DND-41 (cell line): ENCODE measurements at regions not wholly inside any gene's neighbourhood (a gene's known extent, or its start where the extent isn't known, plus 50 kb on each side); places are given as distances from the start of the nearest gene placed in this dataset.

Experiments used
- ATAC-seq: fragments of 200-7000 bp; cut with Tn5 transposase; 3 replicates; pipeline ENCODE4 v1.9.1; 2021; ENCODE audit warnings: low read depth; ENCODE audit not compliant: insufficient read depth
- DNase-seq: peaks from one replicate; pipeline ENCODE4 v3.0.0-alpha.2; 2020
- H2AFZ ChIP-seq: 2 replicates; pipeline ENCODE4 v1.6.0; 2012; ENCODE audit warnings: low read depth, low read length
- H3K27ac ChIP-seq: 2 replicates; pipeline ENCODE4 v1.5.1; 2012; ENCODE audit warnings: low read length, inconsistent platforms
- H3K27me3 ChIP-seq: fragments of 200-600 bp; sonication (generic); 2 replicates; pipeline ENCODE4 v1.6.0; 2012; ENCODE audit warnings: low read length, mild to moderate bottlenecking, inconsistent platforms; ENCODE audit not compliant: insufficient read depth, poor library complexity
- H3K36me3 ChIP-seq: 2 replicates; pipeline ENCODE4 v1.5.1; 2012; ENCODE audit warnings: low read length, inconsistent platforms; ENCODE audit not compliant: insufficient read depth
- H3K4me1 ChIP-seq: 2 replicates; pipeline ENCODE4 v1.5.1; 2012; ENCODE audit warnings: mild to moderate bottlenecking, low read length; ENCODE audit not compliant: insufficient read depth
- H3K4me2 ChIP-seq: 2 replicates; pipeline ENCODE4 v1.6.0; 2012; ENCODE audit warnings: mild to moderate bottlenecking, moderate library complexity, low read length, inconsistent platforms; ENCODE audit not compliant: insufficient read depth
- H3K4me3 ChIP-seq, 2 experiments: fragments of 200-600 bp in 1 of 2; shearing (Covaris generic) in 1 of 2; 2 replicates each; pipeline ENCODE4 v1.5.1; 2012 to 2016; ENCODE audit warnings: inconsistent platforms in 2 of 2, low read length in 2 of 2, mild to moderate bottlenecking in 2 of 2, low read depth in 1 of 2, moderate library complexity in 1 of 2
- H3K79me2 ChIP-seq: 2 replicates; pipeline ENCODE4 v1.6.0; 2012; ENCODE audit warnings: low read length, inconsistent platforms; ENCODE audit not compliant: insufficient read depth
- H3K9ac ChIP-seq: 2 replicates; pipeline ENCODE4 v1.6.0; 2012; ENCODE audit warnings: low read depth, mild to moderate bottlenecking, inconsistent platforms, low read length, moderate library complexity
- H3K9me3 ChIP-seq: 2 replicates; pipeline ENCODE4 v1.5.1; 2012; ENCODE audit warnings: low read length, moderate library complexity, mild to moderate bottlenecking, inconsistent platforms; ENCODE audit not compliant: insufficient read depth, severe bottlenecking
- H4K20me1 ChIP-seq: 2 replicates; pipeline ENCODE4 v1.6.0; 2012; ENCODE audit warnings: low read length; ENCODE audit not compliant: insufficient read depth
- CTCF ChIP-seq: IDR thresholded peaks from 2 replicates; pipeline ENCODE4 v1.5.1; 2012; ENCODE audit warnings: borderline replicate concordance, low read length, moderate library complexity, mild to moderate bottlenecking; ENCODE audit not compliant: poor library complexity, severe bottlenecking; ENCODE audit errors: extremely low read depth
- EZH2 ChIP-seq: IDR thresholded peaks from 3 replicates; pipeline ENCODE4 v1.6.1; 2012; ENCODE audit warnings: borderline replicate concordance, low read depth, mild to moderate bottlenecking, moderate library complexity, low read length, inconsistent platforms; ENCODE audit not compliant: severe bottlenecking

- ATAC-seq (no peak), DNase-seq (no peak)
- no peaks in the 10 kb centered on the region for H3K27me3 ChIP-seq
- TF ChIP-seq CTCF (no peak), EZH2 (no peak)
- H3K27ac ChIP-seq = no peak overlapping the region
- H3K4me2 ChIP-seq = no peak overlapping the region
- H4K20me1 ChIP-seq = no peaks in the 10 kb centered on the region
- H2AFZ ChIP-seq = no peak overlapping the region
- no peaks in the 10 kb centered on the region for H3K79me2 ChIP-seq
- peaks cover 7% of the 10 kb centered on the region for H3K9me3 ChIP-seq
- H3K4me1 ChIP-seq = peaks cover 6% of the 10 kb centered on the region
- no peaks in the 10 kb centered on the region for H3K36me3 ChIP-seq
- no peak overlapping the region for H3K4me3 ChIP-seq
- H3K9ac ChIP-seq = no peak overlapping the region
Measured at GRCh38 chr5:40416588-40416987, 263.1 kb upstream of the PTGER4 start.

- no peak overlapping the region for H3K4me2 ChIP-seq
- no peaks in the 10 kb centered on the region for H3K27me3 ChIP-seq
- H3K79me2 ChIP-seq = no peaks in the 10 kb centered on the region
- no peak for DNase-seq
- no peak overlapping the region for H3K4me3 ChIP-seq
- no peak overlapping the region for H2AFZ ChIP-seq
- H4K20me1 ChIP-seq = no peaks in the 10 kb centered on the region
- H3K4me1 ChIP-seq = peaks cover 11% of the 10 kb centered on the region
- ATAC-seq = no peak
- no peaks in the 10 kb centered on the region for H3K36me3 ChIP-seq
- H3K9ac ChIP-seq = no peak overlapping the region
- TF ChIP-seq EZH2 (no peak), CTCF (no peak)
- H3K27ac ChIP-seq = no peak overlapping the region
- peaks cover 6% of the 10 kb centered on the region for H3K9me3 ChIP-seq
Measured at GRCh38 chr5:40416098-40416497, 263.6 kb upstream of the PTGER4 start.

GRCh38 chr5:40414922-40415321, 264.8 kb upstream of the PTGER4 start:
- no peak for DNase-seq
- no peak overlapping the region for H3K4me2 ChIP-seq
- no peak for TF ChIP-seq CTCF
- TF ChIP-seq EZH2 = no peak
- no peak overlapping the region; the same call in 1 of the 2 replicates for H3K27ac ChIP-seq
- H3K9ac ChIP-seq = no peak overlapping the region
- H2AFZ ChIP-seq = no peak overlapping the region
- H3K79me2 ChIP-seq = no peaks in the 10 kb centered on the region
- H3K27me3 ChIP-seq = no peaks in the 10 kb centered on the region
- H4K20me1 ChIP-seq = no peaks in the 10 kb centered on the region
- no peak overlapping the region for H3K4me3 ChIP-seq
- H3K9me3 ChIP-seq = peaks cover 6% of the 10 kb centered on the region
- H3K36me3 ChIP-seq = no peaks in the 10 kb centered on the region
- ATAC-seq = no peak
- peaks cover 23% of the 10 kb centered on the region for H3K4me1 ChIP-seq

GRCh38 chr5:40413743-40414142, 266.0 kb upstream of the PTGER4 start:
- H3K79me2 ChIP-seq = no peaks in the 10 kb centered on the region
- no peaks in the 10 kb centered on the region for H4K20me1 ChIP-seq
- H3K36me3 ChIP-seq = no peaks in the 10 kb centered on the region
- TF ChIP-seq CTCF (no peak), EZH2 (no peak)
- no peak overlapping the region for H3K9ac ChIP-seq
- peaks cover 6% of the 10 kb centered on the region for H3K9me3 ChIP-seq
- DNase-seq = no peak
- H3K4me3 ChIP-seq = no peak overlapping the region
- no peak for ATAC-seq
- H2AFZ ChIP-seq = no peak overlapping the region
- H3K4me2 ChIP-seq = no peak overlapping the region
- H3K27ac ChIP-seq = no peak overlapping the region
- H3K4me1 ChIP-seq = peaks cover 35% of the 10 kb centered on the region
- H3K27me3 ChIP-seq = no peaks in the 10 kb centered on the region
